SK-N-SH treated with all-trans-retinoic acid at 6 μM for 48 hours (cell line): ENCODE measurements at regions not wholly inside any gene's neighbourhood (a gene's known extent, or its start where the extent isn't known, plus 50 kb on each side); places are given as distances from the start of the nearest gene placed in this dataset.
A peak's percentile ranks its signal among the peaks of the same experiment; 100 is the strongest.

ENCODE experiments used
- ATAC-seq: fragments of 200-7000 bp; cut with Tn5 transposase; 3 replicates; pipeline ENCODE4 v1.9.1; 2020; ENCODE audit warnings: mild to moderate bottlenecking, moderate library complexity
- ARNTL ChIP-seq: fragments of 450-650 bp; formaldehyde crosslinking; IDR thresholded peaks from 2 replicates; pipeline ENCODE4 v1.5.0; 2020; ENCODE audit warnings: low read depth, mild to moderate bottlenecking, moderate library complexity, borderline replicate concordance
- BACH2 ChIP-seq: fragments of 250-450 bp; sonication (Bioruptor Pico); IDR thresholded peaks from 2 replicates; pipeline ENCODE4 v1.9.0; 2021; ENCODE audit warnings: mild to moderate bottlenecking, borderline replicate concordance
- CSDC2 ChIP-seq: fragments of 250-450 bp; sonication (Bioruptor Pico); IDR thresholded peaks from 2 replicates; pipeline ENCODE4 v1.5.0; 2020; ENCODE audit warnings: mild to moderate bottlenecking, moderate library complexity
- CSRNP3 ChIP-seq: fragments of 250-450 bp; sonication (Bioruptor Pico); IDR thresholded peaks from 2 replicates; pipeline ENCODE4 v1.5.1; 2021; ENCODE audit warnings: mild to moderate bottlenecking, moderate library complexity
- ESRRG ChIP-seq: fragments of 250-450 bp; sonication (Bioruptor Pico); IDR thresholded peaks from 2 replicates; pipeline ENCODE4 v1.6.1; 2021; ENCODE audit warnings: mild to moderate bottlenecking
- GLIS3 ChIP-seq: fragments of 250-450 bp; sonication (Bioruptor Pico); IDR thresholded peaks from 2 replicates; pipeline ENCODE4 v1.5.0; 2020; ENCODE audit warnings: mild to moderate bottlenecking, moderate library complexity
- ISL1 ChIP-seq: fragments of 250-450 bp; sonication (Bioruptor Pico); IDR thresholded peaks from 2 replicates; pipeline ENCODE4 v2.1.2; 2022; ENCODE audit warnings: mild to moderate bottlenecking, moderate library complexity
- OSR1 ChIP-seq: fragments of 250-450 bp; sonication (Bioruptor Pico); IDR thresholded peaks from 2 replicates; pipeline ENCODE4 v1.8.0; 2022; ENCODE audit warnings: moderate library complexity, mild to moderate bottlenecking, inconsistent platforms
- PATZ1 ChIP-seq: fragments of 250-450 bp; sonication (Bioruptor Pico); IDR thresholded peaks from 2 replicates; pipeline ENCODE4 v1.8.0; 2020; ENCODE audit warnings: mild to moderate bottlenecking, moderate library complexity, borderline replicate concordance
- POU6F1 ChIP-seq: fragments of 250-450 bp; sonication (Bioruptor Pico); IDR thresholded peaks from 2 replicates; pipeline ENCODE4 v1.8.0; 2021; ENCODE audit warnings: low read depth, mild to moderate bottlenecking, moderate library complexity, borderline replicate concordance
- PPARA ChIP-seq: fragments of 250-450 bp; sonication (Bioruptor Pico); IDR thresholded peaks from 2 replicates; pipeline ENCODE4 v1.5.0; 2020; ENCODE audit warnings: mild to moderate bottlenecking, borderline replicate concordance
- RARB ChIP-seq: fragments of 250-450 bp; sonication (Bioruptor Pico); IDR thresholded peaks from 2 replicates; pipeline ENCODE4 v1.8.0; 2021; ENCODE audit warnings: mild to moderate bottlenecking, moderate library complexity
- SNAI2 ChIP-seq: fragments of 250-450 bp; sonication (Bioruptor Pico); IDR thresholded peaks from 2 replicates; pipeline ENCODE4 v1.5.0; 2020; ENCODE audit warnings: mild to moderate bottlenecking, moderate library complexity
- TCF4 ChIP-seq: fragments of 250-450 bp; sonication (Bioruptor Pico); IDR thresholded peaks from 2 replicates; pipeline ENCODE4 v1.8.0; 2021; ENCODE audit warnings: mild to moderate bottlenecking, moderate library complexity, borderline replicate concordance
- TOX ChIP-seq: fragments of 250-450 bp; sonication (Bioruptor Pico); IDR thresholded peaks from 2 replicates; pipeline ENCODE4 v1.8.0; 2021; ENCODE audit warnings: mild to moderate bottlenecking, moderate library complexity, borderline replicate concordance
- TSHZ2 ChIP-seq: fragments of 250-450 bp; sonication (Bioruptor Pico); IDR thresholded peaks from 2 replicates; pipeline ENCODE4 v1.5.0; 2020; ENCODE audit warnings: mild to moderate bottlenecking, moderate library complexity
- ZC3H10 ChIP-seq: fragments of 250-450 bp; sonication (Bioruptor Pico); IDR thresholded peaks from 2 replicates; pipeline ENCODE4 v1.5.1; 2021; ENCODE audit warnings: mild to moderate bottlenecking, moderate library complexity
- ZFP30 ChIP-seq: fragments of 450-650 bp; formaldehyde crosslinking; IDR thresholded peaks from 2 replicates; pipeline ENCODE4 v1.5.0; 2022; ENCODE audit warnings: mild to moderate bottlenecking, moderate library complexity
- ZNF565 ChIP-seq: fragments of 450-650 bp; formaldehyde crosslinking; conservative IDR thresholded peaks from 2 replicates; pipeline ENCODE4 v1.5.0; 2020; ENCODE audit warnings: low read depth, mild to moderate bottlenecking, moderate library complexity
- ZNF70 ChIP-seq: fragments of 450-650 bp; formaldehyde crosslinking; IDR thresholded peaks from 2 replicates; pipeline ENCODE4 v1.5.0; 2020; ENCODE audit warnings: mild to moderate bottlenecking, moderate library complexity
- ZNF8 ChIP-seq: fragments of 450-650 bp; formaldehyde crosslinking; IDR thresholded peaks from 2 replicates; pipeline ENCODE4 v1.5.0; 2020; ENCODE audit warnings: mild to moderate bottlenecking, moderate library complexity

GRCh38 chr2:7417845-7418742 lies 500.9 kb downstream of the RNF144A start:
- no peak for TF ChIP-seq ZC3H10
- TF ChIP-seq ZNF565 (CRISPR knock-in tag) = no peak
- no peak for TF ChIP-seq TCF4 (CRISPR knock-in tag)
- TF ChIP-seq ARNTL = no peak
- TF ChIP-seq OSR1 (CRISPR knock-in tag) = no peak
- TF ChIP-seq PATZ1 (CRISPR knock-in tag) = no peak
- no peak for TF ChIP-seq ESRRG (CRISPR knock-in tag)
- TF ChIP-seq CSDC2 (CRISPR knock-in tag) = no peak
- no peak for TF ChIP-seq GLIS3 (CRISPR knock-in tag)
- no peak for TF ChIP-seq RARB
- no peak for TF ChIP-seq ZFP30 (CRISPR knock-in tag)
- TF ChIP-seq BACH2 (CRISPR knock-in tag) = no peak
- TF ChIP-seq ISL1 (CRISPR knock-in tag) = no peak
- no peak for TF ChIP-seq CSRNP3
- no peak for TF ChIP-seq TOX
- TF ChIP-seq ZNF70 = no peak
- no peak for TF ChIP-seq SNAI2 (CRISPR knock-in tag)
- no peak for TF ChIP-seq POU6F1 (CRISPR knock-in tag)
- TF ChIP-seq TSHZ2 = no peak
- TF ChIP-seq, all 23 proteins: peak for 0
- no peak for ATAC-seq

- no peak for ATAC-seq
- TF ChIP-seq TCF4 (CRISPR knock-in tag) (no peak), ISL1 (CRISPR knock-in tag) (no peak), TOX (no peak), ESRRG (CRISPR knock-in tag) (no peak)
These were observed 502.0 kb downstream of the RNF144A start for GRCh38 chr2:7419186-7419585.

- ATAC-seq = no peak
- no peak for TF ChIP-seq PPARA
- no peak for TF ChIP-seq GLIS3 (CRISPR knock-in tag)
- no peak for TF ChIP-seq ZNF565 (CRISPR knock-in tag)
- TF ChIP-seq ISL1 (CRISPR knock-in tag) = 0 out of 2 replicates have a peak, but pooled peaks have one; percentile 21
- no peak for TF ChIP-seq ZNF8 (CRISPR knock-in tag)
- no peak for TF ChIP-seq TSHZ2
These were observed 502.7 kb downstream of the RNF144A start for GRCh38 chr2:7419814-7420311.
